Activated CD4-positive, alpha-beta T cell treated with anti-CD3 and anti-CD28 coated beads, Interleukin-2, amount 50 U/mL, for 16 hours (primary cell): ENCODE measurements at regions not wholly inside any gene's neighbourhood (a gene's known extent, or its start where the extent isn't known, plus 50 kb on each side); places are given as distances from the start of the nearest gene placed in this dataset.
"Not testable (repeated sequence)": the region's sequence is repeated elsewhere in the genome, so short reads cannot be mapped to it uniquely, and the experiment has no call there.

ENCODE experiments used
- DNase-seq: peaks from one replicate; pipeline ENCODE4 v3.0.0-alpha.2; 2020

GRCh38 chr15:98088307-98088945 is 127.9 kb downstream of the ARRDC4 start:
- not testable (repeated sequence) for DNase-seq

GRCh38 chr15:98089352-98089751 is 128.8 kb downstream of the ARRDC4 start:
- not testable (repeated sequence) for DNase-seq

- not testable (repeated sequence) for DNase-seq
These were observed 137.5 kb downstream of the ARRDC4 start for GRCh38 chr15:98097986-98098385.

GRCh38 chr15:98100606-98101005 is 140.1 kb downstream of the ARRDC4 start:
- DNase-seq = not testable (repeated sequence)

- no peak for DNase-seq
These were observed 143.1 kb downstream of the ARRDC4 start for GRCh38 chr15:98103570-98103969.

GRCh38 chr15:98104386-98105151 is 144.1 kb downstream of the ARRDC4 start:
- DNase-seq = not testable (repeated sequence)

- not testable (repeated sequence) for DNase-seq
These were observed 146.2 kb downstream of the ARRDC4 start for GRCh38 chr15:98106615-98107194.

GRCh38 chr15:98111806-98112205 is 151.3 kb downstream of the ARRDC4 start:
- DNase-seq = no peak

- no peak for DNase-seq
These were observed 152.8 kb downstream of the ARRDC4 start for GRCh38 chr15:98113327-98113726.

GRCh38 chr15:98120561-98120960 is 160.1 kb downstream of the ARRDC4 start:
- DNase-seq = no peak

GRCh38 chr15:98121536-98121935 is 161.0 kb downstream of the ARRDC4 start:
- no peak for DNase-seq

GRCh38 chr15:98121957-98122356 is 161.5 kb downstream of the ARRDC4 start:
- no peak for DNase-seq

- no peak for DNase-seq
These were observed 162.8 kb downstream of the ARRDC4 start for GRCh38 chr15:98123297-98123696.

- no peak for DNase-seq
These were observed 163.3 kb downstream of the ARRDC4 start for GRCh38 chr15:98123834-98124233.

- DNase-seq = no peak
These were observed 164.1 kb downstream of the ARRDC4 start for GRCh38 chr15:98124581-98124980.

- no peak for DNase-seq
These were observed 166.0 kb downstream of the ARRDC4 start for GRCh38 chr15:98126326-98127085.

GRCh38 chr15:98127586-98127985 is 167.1 kb downstream of the ARRDC4 start:
- DNase-seq = no peak

- DNase-seq = no peak
These were observed 171.4 kb downstream of the ARRDC4 start for GRCh38 chr15:98131924-98132323.

GRCh38 chr15:98134905-98135304 is 174.4 kb downstream of the ARRDC4 start:
- no peak for DNase-seq

GRCh38 chr15:98138910-98139309 is 178.4 kb downstream of the ARRDC4 start:
- no peak for DNase-seq

GRCh38 chr15:98139337-98139736 is 178.8 kb downstream of the ARRDC4 start:
- no peak for DNase-seq

- DNase-seq = no peak
These were observed 182.1 kb downstream of the ARRDC4 start for GRCh38 chr15:98142572-98142971.

- no peak for DNase-seq
These were observed 182.6 kb downstream of the ARRDC4 start for GRCh38 chr15:98143116-98143515.
